Activated T-cell treated with anti-CD3 and anti-CD28 coated beads for 24 hours (primary cell): ENCODE measurements at regions not wholly inside any gene's neighbourhood (a gene's known extent, or its start where the extent isn't known, plus 50 kb on each side); places are given as distances from the start of the nearest gene placed in this dataset.

Experiments
- DNase-seq: peaks from one replicate; pipeline ENCODE4 v3.0.0-alpha.2; 2020; ENCODE audit warnings: low read depth

DNA sequence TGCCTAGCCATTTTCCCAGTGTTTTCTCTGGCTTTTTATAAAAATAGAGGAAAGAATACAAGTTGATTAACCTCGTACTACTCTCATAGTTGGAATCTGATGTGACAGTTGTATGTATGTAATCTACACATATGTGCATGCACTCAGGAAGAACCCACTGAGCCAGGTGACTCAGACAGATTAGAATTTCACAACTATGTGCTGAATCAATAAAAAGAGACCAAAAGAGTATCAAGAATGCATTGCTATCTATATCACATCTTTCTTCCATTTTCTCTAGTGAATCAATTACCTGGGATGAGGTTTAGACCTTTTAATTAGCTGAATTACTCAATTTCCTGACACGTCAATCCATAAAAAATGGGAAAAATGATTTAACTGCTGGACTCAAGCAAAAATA is 319.3 kb upstream of the ATP10A start:
- DNase-seq: no peak

DNA sequence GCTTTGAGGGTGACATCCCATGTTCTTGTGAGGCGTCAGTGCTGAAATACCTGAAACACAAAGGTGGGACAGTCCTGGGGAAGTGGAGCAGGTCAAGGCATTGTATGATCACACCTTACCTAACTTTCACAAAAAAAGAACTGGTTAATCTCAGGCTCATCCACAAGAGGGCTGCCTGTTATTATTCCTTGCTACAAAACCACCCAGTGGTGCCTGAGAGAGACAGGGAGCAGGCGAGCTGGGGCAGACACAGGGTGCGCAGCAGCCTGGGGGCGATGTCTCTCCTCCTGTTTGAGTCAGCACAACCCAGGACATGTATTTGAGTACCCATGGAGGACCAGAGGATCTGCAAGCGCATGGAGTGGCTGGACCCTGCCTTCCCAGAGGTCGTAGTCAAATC is 316.8 kb upstream of the ATP10A start:
- DNase-seq: no peak

DNA sequence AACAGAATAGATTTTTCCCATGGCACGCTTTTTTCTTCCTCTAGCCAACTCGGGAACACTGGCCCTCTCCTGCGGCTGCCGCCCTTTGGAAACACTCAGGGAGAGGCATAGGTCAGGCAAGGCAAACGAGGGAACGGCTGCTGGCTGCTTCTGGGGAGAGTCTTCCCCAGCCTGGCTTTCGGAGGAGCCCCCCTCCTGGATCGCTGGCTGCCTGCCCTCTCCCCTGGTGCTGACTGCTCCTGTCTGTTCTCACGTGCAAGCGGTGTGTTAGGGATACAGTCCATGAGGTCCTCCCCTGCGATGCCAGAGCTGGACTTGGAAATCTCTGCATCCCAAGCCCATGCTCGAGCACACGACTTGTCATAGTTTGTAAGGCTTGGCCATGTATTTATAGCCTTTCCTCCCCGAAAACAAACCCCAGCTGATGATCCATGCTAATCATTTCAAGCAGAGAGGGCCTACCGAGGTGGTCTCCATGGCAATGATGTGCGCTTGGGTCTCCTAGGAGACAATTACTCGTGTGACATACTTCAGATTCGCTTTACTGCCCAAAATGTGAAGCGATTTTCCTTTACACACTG is 315.6 kb upstream of the ATP10A start:
- DNase-seq: no peak

DNA sequence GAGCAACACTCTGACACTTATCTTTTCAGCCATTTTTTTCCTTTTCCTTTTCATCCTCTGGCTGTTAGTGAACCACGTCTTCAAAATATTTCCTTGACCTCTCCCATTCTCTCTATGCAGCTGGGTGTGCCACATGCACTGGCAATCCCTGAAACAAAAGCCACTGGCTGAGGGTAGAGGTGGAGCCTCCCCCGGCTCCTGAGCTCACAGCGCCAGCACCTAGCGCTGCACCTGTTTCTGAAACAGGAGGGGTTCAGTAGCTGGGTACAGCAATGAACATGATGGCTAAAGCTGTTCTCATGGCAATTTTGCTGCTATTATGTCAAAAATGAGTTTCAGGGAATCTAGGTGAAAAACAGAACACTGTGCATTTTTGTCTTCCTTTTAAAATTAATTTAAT is 314.7 kb upstream of the ATP10A start:
- no peak for DNase-seq

DNA sequence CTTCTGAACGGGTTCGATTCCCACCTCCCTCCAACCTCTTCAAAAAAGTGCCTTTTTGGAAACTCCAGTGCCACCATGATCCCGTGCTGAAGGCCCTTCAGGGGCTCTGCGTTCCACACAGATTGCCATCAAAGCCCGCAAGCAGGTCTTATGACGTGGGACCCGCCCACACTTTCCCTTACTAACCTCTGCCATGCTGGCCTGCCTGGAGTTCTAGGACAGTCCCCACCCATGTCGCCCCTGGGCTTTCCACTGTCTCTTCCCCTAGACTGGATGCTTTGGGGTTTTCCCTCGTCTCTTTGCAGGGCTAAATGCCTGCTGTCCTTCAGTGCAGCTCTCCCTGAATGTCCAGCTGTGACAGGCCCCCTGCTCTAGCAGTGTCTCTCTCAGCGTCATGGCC is 313.7 kb upstream of the ATP10A start:
- no peak for DNase-seq

DNA sequence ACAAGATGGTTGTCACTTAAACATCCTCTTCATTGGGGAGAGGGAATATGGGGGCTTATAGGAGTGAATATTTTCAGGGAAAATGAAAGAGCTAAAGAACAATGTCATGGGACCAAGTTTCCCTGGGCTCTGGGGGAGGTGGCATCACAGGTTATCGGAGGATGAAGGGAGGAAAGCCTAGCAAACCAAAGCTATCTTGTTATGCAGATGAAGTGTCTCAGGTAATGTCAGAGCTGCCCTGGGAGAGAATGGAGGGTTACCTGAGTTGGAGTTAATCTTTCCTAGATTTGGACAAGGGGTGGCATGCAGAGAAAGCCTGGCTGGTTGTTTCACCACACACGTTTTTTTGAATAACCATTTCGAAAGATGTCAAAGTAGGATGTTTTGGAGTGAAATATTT is 308.1 kb upstream of the ATP10A start:
- DNase-seq: no peak

DNA sequence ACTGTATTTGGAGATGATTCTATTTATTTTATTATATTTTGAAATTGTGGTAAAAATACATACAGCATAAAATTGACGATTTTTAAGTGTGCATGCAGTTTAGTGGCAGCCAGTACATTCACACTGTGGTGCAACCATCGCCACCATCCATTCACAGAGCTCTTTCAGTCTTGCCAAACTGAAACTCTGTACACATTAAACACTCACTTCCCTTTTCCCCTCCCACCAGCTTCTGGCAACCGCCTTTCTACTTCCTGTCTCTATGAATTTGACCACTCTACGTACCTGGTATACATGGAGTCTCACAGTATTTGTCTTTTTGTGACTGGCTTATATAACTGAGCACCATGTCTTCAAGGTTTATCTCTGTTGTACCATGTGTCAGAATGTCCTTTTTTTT is 303.3 kb upstream of the ATP10A start:
- DNase-seq: no peak

DNA sequence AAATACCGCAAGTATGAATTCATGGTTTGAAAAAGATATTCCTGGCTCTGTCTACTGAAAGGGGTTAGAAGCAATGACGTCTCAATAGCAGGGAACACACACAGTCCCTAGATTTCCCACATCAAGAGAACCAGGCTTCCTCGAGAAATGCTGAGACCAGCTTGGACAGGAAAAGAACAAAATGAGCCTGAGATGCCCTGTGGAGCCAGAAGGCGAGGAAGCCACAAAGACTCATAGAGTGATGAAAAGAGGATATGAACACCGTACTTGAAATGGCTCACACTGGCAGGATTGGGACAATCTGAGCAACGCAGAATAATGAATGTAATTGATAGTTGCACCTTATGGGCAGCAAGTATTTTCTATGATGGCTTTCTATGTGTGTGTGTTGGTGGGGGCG is 302.4 kb upstream of the ATP10A start:
- no peak for DNase-seq

DNA sequence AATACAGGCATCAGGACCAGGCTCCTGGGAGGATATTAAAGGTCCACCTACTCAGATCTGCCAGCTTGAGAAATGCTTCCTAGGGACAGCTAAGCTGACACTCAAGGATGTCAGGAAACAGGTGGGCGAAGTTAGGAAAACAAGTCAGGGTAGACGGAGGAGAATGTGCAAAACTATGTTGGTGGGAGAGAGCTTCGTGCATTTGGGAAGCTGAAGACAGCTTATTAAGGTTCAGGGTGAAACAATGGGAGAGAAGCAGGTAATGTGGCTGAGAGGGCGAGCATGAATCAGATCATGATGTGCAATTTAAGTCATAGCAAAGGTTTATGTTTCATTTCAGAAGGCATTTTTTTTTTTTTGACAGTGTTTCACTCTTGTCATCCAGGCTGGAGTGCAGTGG is 297.2 kb upstream of the ATP10A start:
- DNase-seq: no peak

DNA sequence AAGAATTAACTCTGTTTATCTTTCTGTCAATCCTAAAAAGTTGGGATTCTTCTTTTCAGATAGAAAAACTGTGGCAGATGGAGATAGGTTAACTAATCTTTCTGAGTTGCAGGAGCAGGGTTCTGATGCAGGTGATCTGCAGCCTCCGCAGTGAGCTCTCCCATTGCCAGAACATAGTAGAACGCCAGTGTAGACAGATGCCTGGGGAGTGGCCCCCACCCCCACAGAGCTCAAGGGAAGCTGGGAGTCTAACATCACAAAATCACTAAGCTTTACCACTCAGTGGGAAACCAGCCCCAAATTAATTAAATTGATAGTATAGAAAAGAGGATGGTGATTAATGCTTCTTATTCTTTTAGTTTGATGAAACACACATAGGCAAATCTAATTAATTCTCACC is 295.0 kb upstream of the ATP10A start:
- DNase-seq: no peak

DNA sequence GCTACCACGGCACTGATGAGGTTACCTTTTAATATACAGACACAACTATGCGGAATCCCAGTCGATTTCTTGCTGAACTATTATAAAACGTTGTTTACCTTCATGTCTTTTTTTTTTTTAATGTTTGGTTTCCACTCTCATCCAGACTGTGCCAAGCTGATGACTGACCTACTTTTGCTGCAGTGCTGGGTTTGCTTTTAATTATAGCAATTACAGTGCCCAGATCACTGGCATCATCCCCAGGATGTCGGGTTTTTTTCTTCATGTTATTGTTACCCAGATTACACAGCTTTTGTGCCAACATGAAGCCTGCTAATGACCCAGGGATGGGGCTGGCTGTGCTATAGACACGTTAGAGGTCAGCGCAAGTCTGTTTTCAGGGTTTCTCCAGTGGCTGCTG is 294.0 kb upstream of the ATP10A start:
- DNase-seq: no peak

DNA sequence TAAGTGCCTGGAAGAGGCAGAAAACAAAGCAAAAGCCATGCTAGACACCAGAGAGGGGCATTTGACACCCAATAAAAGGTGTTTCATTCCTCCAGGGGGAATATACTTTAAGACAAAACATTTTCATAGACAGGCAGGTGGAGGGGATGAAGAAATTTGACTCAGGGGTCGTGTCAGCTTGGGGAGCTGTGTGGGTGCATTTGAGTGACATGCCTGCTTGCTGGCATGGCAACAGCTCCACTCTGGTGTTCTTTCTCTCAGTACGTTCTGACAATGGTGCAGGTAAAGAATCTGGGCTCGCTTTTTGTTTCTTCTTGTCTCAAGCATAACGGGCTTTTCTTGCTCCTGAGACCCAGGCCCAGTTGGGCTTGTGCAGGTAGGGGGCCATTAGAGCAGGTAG is 292.9 kb upstream of the ATP10A start:
- no peak for DNase-seq

DNA sequence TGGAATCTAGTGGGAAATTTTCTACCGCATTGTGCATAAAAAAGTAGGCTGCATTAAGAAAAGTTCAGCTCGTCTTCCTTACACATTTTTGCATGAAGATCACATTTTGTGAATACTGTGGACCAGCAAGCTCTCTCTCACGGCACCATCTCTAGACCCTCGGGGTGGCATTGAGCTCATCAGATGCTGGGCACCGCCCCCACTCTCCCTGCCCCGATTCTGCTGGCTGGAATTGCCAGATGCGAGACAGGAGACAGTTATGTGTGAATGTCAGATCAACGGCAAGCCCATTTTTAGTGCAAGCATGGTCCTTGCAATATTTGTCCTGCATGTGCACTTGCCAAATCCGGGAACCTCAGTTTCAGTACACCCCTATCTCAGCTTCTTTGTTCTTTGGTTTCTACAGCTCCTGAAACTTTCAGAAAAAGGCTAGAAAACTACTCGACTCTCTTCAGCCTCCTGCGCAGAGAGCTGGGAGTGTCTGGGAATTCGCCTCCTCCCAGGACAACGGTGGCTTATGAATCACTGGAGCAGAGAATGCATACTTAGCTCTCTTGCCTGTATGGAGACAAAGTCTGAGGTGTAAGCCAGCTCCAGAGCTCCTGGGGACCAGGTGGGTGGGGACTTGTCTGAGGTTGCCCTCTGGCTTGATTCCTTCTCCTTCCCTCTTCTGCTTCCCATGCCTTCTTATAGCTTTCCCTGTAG is 285.2 kb upstream of the ATP10A start:
- DNase-seq: no peak

DNA sequence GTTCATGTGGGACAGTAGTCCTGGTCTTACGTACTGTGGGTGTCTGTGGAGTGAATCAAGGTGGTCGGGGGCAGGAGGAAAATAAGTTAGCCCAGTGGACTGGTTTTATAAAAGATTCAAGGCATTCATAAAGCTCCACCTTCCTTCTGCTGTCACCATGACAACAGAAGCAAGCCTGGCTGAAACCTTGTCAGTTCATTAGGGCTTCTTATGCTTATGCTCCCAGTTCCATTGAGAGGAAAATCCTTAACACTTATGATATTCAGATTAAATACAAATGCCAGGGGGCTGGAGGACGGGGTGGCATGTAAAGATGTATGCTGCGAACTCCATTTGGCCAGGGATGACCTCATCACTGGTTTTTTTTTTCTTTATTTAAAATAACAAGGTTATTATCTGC is 283.1 kb upstream of the ATP10A start:
- DNase-seq: no peak

DNA sequence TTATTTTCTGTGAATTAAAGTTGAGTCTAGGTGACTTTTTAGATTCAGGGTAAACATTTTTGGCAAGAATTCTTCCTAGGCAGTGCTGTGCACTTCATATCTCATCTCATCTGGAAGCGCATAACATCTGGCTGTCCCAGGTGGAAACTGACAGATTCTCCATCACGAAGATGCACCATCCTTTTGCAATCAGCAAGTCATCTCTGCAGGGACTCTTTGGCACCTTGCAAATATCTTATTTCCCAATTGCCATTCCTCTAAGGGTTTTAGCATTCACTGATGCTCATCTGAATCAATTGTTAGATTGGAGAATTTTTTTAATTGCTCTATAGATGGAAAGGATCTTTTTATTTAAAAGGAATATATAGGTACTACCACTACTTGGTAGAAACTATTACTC is 282.7 kb upstream of the ATP10A start:
- DNase-seq: no peak

DNA sequence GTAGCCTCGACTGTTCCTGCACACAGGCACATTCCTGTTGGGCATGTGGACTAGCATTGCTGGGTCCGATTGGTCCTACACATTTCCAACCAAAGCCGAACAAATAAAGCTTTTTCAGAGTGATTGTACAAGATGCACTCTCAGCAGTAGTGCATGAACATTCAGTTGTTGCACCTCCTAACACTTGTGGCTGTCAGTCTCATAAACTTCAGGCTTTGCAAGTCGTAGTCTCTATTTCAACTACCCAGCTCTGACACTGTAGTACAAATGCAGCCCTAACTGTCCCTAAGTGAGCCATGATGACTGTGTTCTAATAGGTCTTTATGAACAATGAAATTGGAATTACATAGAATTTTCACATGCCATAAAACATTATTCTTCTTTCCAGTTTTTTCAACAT is 281.7 kb upstream of the ATP10A start:
- DNase-seq: no peak

DNA sequence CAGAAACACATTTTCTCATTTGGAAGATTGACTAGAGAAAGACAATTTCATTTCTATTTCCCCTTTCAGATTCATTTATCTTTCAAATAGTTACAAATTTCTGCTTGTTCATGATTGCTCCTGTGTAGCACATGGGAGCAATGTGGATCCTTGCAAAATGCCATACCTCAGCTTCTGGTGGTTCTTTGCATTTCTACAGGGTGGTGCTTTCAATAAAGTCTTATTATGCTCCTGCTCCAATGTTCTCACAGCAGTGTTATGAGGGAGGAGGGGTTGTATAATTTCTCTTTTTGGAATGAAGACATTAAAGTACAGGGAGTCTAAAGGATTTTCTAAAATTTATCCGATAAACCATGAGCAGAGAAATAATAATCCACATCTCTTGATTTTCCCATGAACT is 280.1 kb upstream of the ATP10A start:
- no peak for DNase-seq

DNA sequence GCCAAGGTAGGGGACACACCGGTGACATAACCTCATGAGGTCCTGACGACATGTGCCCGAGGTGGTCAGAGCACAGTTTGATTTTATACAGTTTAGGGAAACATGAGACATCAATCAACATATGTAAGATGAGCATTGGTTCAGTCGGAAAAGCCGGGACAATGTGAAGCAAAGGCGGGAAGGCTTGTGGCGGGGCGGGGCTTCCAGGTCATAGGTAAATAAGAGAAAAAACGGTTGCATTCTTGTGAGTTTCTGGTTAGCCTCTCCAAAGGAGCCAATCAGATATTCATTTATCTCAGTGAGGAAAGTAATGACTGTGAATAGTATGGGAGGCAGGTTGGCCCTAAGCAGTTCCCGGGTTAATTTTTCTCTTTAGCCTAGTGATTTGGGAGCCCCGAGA is 271.7 kb upstream of the ATP10A start:
- DNase-seq: no peak

DNA sequence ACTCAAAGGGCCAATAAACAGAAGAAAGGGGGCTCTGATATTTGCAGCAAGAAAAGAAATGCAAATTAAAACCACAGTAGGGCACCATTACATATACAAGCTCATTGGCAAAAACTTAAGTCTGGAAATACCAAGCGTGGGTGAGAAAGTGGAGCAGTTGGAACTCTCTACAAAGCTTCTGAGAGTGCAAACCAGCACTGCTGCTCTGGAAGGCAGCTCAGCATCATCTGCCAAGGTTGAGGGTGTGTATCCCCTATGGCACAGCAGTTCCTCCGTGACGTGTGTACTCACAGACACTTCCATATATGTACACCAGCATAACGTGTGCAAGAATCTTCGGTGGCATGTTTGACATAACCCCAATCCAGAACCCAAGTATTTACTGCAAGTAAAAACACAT is 271.0 kb upstream of the ATP10A start:
- no peak for DNase-seq

DNA sequence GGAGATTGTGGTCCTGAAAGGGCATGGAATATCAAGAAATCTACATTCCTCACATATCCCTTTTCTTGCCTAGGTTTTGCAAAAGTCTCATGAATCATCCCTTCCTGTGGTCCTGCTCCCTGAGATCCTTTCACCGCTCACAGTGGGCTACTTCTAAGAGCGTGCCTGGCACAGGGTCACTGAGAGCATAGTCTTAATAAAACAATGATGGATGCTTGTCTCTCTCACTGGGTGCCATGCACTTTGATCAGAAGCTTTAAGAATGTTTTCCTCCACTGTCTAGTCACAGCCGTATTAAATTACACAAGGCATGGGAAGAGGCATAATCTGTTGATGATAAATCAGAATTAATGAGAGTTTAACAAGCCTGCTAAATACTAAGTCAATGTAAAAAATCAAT is 269.7 kb upstream of the ATP10A start:
- DNase-seq: no peak

DNA sequence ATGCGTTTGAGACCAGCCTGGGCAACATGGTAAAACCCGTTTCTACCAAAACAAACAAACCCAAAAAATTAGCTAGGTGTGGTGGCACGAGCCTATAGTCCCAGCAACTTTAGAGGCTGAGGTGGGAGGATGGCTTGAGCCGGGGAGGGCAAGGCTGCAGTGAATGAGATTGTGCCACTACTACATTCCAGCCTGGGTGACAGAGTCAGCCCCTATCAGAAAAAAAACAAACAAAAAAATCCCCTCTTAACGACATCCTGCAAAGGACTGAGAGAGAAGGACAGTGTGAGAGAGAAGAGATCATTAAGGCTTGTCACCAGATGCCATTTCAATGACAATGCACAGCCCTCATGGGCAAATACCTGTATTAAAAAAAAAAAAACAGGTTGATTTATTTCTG is 266.7 kb upstream of the ATP10A start:
- no peak for DNase-seq

DNA sequence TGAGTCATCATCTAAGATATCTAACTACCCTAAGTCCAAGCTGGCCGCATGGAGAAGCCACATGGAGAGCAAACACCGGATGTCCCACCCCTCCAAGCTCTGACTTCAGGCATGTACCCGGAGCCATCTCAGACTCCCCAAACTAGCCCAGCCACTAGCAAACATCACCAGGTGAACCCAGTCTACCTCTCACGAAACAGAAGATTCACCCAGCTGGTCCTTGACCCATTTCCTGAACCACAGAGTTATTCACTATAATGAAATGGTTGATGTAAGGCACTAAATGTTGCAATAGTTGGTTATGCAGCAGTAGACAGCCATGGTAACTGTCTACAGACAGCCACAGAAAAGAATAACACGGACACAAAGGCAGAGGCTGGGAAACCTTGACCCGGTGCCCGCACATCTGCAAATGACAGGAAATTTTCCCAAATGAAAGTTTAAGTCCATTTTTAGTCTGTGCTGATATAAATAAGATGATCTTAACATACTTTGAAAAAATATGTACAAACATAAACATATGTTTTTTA is 265.5 kb upstream of the ATP10A start:
- no peak for DNase-seq

DNA sequence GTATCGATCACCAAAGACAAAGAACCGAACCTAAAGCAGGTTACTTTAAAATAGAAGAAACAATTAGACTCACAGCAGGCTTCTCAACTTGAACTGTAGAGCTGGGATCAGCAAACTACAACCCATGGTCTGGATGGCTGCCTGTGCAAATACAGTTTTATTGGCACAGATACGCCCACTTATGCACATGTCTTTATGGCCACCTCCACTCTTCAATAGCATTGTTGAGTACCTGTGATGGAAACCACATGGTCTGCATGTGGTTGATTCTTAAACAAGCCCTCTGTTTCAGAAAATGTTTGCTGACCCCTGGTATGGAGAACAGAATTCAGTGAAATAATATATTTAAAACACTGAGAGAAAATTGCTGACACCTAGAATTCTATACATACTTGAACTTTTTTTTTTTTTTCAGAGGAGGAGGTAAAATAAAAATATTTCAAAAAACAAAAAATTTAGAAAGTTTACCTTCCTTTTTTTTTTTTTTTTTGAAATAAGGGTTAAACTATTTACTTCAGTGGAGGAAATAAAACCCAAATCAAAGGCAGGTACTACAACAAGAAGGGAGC is 263.8 kb upstream of the ATP10A start:
- DNase-seq: no peak

DNA sequence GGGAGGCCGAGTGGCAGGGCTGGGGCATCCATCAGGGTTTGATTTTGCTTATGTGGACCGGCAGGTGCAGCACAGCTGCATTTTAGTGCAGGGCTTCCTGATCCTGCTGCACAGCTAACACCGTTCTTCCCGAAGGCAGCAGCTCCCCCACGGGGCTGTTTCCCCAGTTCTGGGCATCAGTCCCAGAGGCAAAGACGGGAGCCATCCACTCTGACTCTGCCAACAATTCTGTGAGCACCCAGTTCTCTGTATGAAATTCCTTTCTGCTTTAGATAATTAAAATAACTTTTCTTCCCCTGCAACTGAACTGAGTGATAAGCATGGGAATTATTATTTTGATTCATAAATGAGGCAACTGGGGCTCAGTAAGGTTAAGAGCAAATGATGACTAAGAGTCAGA is 262.9 kb upstream of the ATP10A start:
- DNase-seq: no peak
